GM19468 (cell line): ENCODE measurements at regions not wholly inside any gene's neighbourhood (a gene's known extent, or its start where the extent isn't known, plus 50 kb on each side); places are given as distances from the start of the nearest gene placed in this dataset.

ENCODE experiments used
- ATAC-seq: cut with Tn5 transposase; IDR thresholded peaks from one replicate; pipeline ENCODE4 v1.9.1; 2021; ENCODE audit warnings: mild to moderate bottlenecking, moderate library complexity, moderate number of reproducible peaks; ENCODE audit not compliant: unreplicated experiment; ENCODE audit errors: extremely low read depth

GRCh38 chr6:97666889-97667288 is 383.9 kb upstream of the MMS22L start:
- no peak for ATAC-seq

- no peak for ATAC-seq
These were observed 385.7 kb upstream of the MMS22L start for GRCh38 chr6:97668716-97669115.

- peak; percentile 100 for ATAC-seq
These were observed 386.4 kb upstream of the MMS22L start for GRCh38 chr6:97669191-97670031.

- no peak for ATAC-seq
These were observed 391.8 kb upstream of the MMS22L start for GRCh38 chr6:97674802-97675201.

- ATAC-seq = no peak
These were observed 394.6 kb upstream of the MMS22L start for GRCh38 chr6:97677626-97678025.

- no peak for ATAC-seq
These were observed 404.9 kb upstream of the MMS22L start for GRCh38 chr6:97687916-97688315.

GRCh38 chr6:97689078-97689754 is 406.2 kb upstream of the MMS22L start:
- ATAC-seq = no peak

GRCh38 chr6:97697456-97697855 is 414.4 kb upstream of the MMS22L start:
- no peak for ATAC-seq

- no peak for ATAC-seq
These were observed 418.8 kb upstream of the MMS22L start for GRCh38 chr6:97701801-97702200.

GRCh38 chr6:97702248-97702647 is 419.2 kb upstream of the MMS22L start:
- no peak for ATAC-seq

GRCh38 chr6:97703661-97704060 is 420.6 kb upstream of the MMS22L start:
- no peak for ATAC-seq

- ATAC-seq = no peak
These were observed 422.6 kb upstream of the MMS22L start for GRCh38 chr6:97705568-97705967.

- ATAC-seq = no peak
These were observed 429.7 kb upstream of the MMS22L start for GRCh38 chr6:97712751-97713150.

- ATAC-seq = no peak
These were observed 431.8 kb upstream of the MMS22L start for GRCh38 chr6:97714772-97715171.

- ATAC-seq = no peak
These were observed 434.1 kb upstream of the MMS22L start for GRCh38 chr6:97717086-97717485.

- ATAC-seq = no peak
These were observed 443.4 kb upstream of the MMS22L start for GRCh38 chr6:97726378-97726777.

- ATAC-seq = no peak
These were observed 449.0 kb upstream of the MMS22L start for GRCh38 chr6:97732045-97732444.

- ATAC-seq = no peak
These were observed 474.6 kb upstream of the MMS22L start for GRCh38 chr6:97757575-97757974.

GRCh38 chr6:97765461-97765860 is 482.4 kb upstream of the MMS22L start:
- ATAC-seq = no peak

- ATAC-seq = no peak
These were observed 488.4 kb upstream of the MMS22L start for GRCh38 chr6:97771372-97771771.

GRCh38 chr6:97775012-97775411 is 492.0 kb upstream of the MMS22L start:
- ATAC-seq = no peak
